Astrocyte of the spinal cord (primary cell): ENCODE measurements at regions not wholly inside any gene's neighbourhood (a gene's known extent, or its start where the extent isn't known, plus 50 kb on each side); places are given as distances from the start of the nearest gene placed in this dataset.

Experiments
- DNase-seq: peaks from one replicate; pipeline ENCODE4 v3.0.0; 2011; ENCODE audit warnings: low read depth, low spot score
- H3K4me3 ChIP-seq: 2 replicates; pipeline ENCODE4 v1.5.1; 2011; ENCODE audit warnings: low read depth, mild to moderate bottlenecking, low read length, moderate library complexity
- CTCF ChIP-seq: IDR thresholded peaks from 2 replicates; pipeline ENCODE4 v1.5.1; 2012; ENCODE audit warnings: low read depth, mild to moderate bottlenecking, low read length, inconsistent platforms
- in situ Hi-C: cut with HindIII; loops from 2 replicates; pipeline ENCODE4 v1.10.0; 2017; ENCODE audit warnings: low sequenced_read_pairs

GRCh38 chr5:67530609-67531255, 334.1 kb upstream of the CD180 start:
- in situ Hi-C loops, result no loop called here
- TF ChIP-seq CTCF, result no peak
- DNase-seq, result no peak
- no peak overlapping the region for H3K4me3 ChIP-seq

GRCh38 chr5:67528953-67529352, 332.4 kb upstream of the CD180 start:
- in situ Hi-C loops, result no loop called here

GRCh38 chr5:67526793-67527192, 330.2 kb upstream of the CD180 start:
- in situ Hi-C loops, result no loop called here

More at GRCh38 chr5:67528953-67529352, 332.4 kb upstream of the CD180 start:
- H3K4me3 ChIP-seq, result no peak overlapping the region
- no peak for TF ChIP-seq CTCF
- no peak for DNase-seq

GRCh38 chr5:67520161-67520908, 323.7 kb upstream of the CD180 start:
- in situ Hi-C loops, result no loop called here
- no peak overlapping the region for H3K4me3 ChIP-seq
- TF ChIP-seq CTCF, result no peak
- no peak for DNase-seq

More at GRCh38 chr5:67526793-67527192, 330.2 kb upstream of the CD180 start:
- no peak for TF ChIP-seq CTCF
- no peak overlapping the region for H3K4me3 ChIP-seq
- DNase-seq, result no peak

GRCh38 chr5:67518227-67518626, 321.6 kb upstream of the CD180 start:
- in situ Hi-C loops, result no loop called here
- TF ChIP-seq CTCF, result no peak
- no peak for DNase-seq
- H3K4me3 ChIP-seq, result no peak overlapping the region

- no peak overlapping the region for H3K4me3 ChIP-seq
- in situ Hi-C loops, result no loop called here
- no peak for TF ChIP-seq CTCF
- DNase-seq, result peak; percentile 89
These were observed 320.5 kb upstream of the CD180 start for GRCh38 chr5:67516948-67517565.
